Fibroblast of skin of left quadriceps (primary cell): ENCODE measurements at regions not wholly inside any gene's neighbourhood (a gene's known extent, or its start where the extent isn't known, plus 50 kb on each side); places are given as distances from the start of the nearest gene placed in this dataset.
A peak's percentile ranks its signal among the peaks of the same experiment; 100 is the strongest.
"Not testable (repeated sequence)": the region's sequence is repeated elsewhere in the genome, so short reads cannot be mapped to it uniquely, and the experiment has no call there.

Source experiments
- DNase-seq, 2 experiments: peaks; one replicate each; pipeline ENCODE4 v3.0.0-alpha.2; 2013; ENCODE audit warnings: low read depth in 2 of 2

DNA sequence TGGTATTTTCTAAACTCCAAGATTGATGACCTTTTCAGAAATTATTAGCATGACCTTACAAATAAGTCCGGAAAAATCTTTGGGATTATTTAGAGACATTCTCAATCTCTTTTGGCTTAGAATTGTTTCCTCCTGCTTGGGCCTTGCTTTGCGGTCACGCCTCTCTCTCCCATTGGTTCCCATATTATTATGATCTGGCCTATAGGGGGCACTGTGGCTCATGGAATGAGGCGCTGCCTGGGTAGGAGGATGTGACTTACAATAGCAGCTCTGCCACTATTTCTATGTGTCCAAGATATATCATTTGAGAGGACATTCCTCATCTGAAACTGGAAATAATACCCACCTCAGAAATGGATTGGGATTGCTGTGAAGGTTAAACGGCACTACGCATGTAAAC lies 464.9 kb downstream of the MFSD1 start:
- DNase-seq, result no peak

DNA sequence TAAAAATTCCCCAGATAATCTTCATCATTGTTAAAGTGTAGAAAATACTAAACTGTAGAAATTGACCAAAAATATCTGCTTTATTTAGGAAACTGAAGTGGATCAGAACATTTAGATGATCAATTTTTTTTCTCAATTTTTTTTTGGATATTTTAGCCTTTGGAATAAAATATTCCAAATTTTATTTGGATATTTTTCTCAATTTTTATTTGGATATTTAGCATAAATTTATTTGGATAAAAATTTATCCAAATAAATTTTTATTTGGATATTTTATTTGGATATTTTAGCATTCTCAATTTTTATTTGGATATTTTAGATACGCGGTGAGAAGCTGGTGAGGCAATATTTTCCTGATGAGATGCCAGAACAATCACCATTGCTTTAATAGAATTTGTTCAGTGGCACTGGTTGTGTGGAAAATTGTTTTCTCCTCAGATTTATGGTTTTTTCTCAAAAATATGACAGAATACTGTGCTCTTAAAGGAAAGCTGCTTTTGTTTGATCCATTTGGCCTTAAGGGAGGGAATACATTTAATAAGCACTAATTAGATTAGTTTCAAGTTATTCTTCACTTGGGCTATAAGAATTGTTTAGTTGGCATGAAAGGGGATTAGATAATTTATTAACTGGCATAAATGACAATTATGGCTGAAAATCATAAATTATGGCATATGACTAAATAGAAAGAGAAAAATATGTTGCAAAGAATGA lies 470.1 kb downstream of the MFSD1 start:
- no peak for DNase-seq

DNA sequence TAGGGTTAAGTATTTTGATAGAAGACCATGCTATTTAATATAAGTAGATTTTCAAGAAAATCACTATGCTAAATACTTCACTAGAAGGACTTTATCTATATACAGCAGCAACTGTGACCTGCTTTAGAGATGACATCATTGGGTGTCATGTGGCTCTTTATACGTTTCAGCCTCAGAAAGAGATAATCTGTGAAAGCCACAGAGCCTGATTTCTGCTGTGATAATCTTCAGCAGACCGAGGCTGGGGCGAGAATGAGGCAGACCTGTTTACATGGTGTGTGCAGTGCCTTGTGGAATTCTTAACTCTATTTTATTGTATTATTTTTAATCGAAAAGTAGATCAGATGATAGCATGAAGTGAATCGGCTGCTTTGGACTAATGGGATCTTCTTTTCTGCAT lies 471.2 kb downstream of the MFSD1 start:
- DNase-seq, result no peak

DNA sequence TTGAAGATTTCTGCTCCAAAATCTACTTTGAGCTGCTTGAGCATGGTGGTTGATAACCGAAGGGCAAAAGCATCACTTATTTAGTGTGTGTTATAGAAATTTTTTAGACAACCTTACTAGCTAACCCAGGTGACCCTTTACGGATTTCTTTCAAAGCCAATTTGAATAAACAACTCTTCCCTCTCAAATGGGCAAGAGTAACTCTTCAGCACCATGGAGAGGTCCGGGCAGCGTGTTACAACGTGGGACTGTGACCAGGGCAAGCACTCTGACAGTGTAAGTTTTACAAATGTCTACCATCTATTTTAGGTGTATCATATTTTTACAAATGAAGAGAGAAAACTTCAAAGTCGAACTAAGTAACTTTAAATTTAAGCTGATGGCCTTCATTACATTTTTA lies 471.8 kb downstream of the MFSD1 start:
- DNase-seq, result peak in 1 of 2 experiments; percentile 26

DNA sequence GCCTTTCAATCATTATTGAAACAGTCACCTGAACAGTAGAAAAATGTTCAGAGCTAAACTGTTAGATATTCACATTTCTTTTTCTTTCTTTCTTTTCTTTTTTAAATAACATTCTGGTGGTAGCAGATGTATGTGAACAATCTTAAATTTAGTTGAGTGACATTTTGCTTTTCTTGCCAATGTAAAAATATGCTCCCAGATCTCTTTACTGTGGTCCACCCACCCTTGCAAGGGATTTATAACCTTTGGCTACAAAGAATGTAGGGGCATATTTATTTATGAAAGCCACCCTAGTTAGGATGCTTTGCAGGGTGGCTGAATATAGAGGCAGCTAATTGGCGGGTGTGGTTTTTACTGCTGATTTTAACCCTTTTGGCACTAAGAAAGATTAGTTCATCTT lies 473.9 kb downstream of the MFSD1 start:
- no peak for DNase-seq

DNA sequence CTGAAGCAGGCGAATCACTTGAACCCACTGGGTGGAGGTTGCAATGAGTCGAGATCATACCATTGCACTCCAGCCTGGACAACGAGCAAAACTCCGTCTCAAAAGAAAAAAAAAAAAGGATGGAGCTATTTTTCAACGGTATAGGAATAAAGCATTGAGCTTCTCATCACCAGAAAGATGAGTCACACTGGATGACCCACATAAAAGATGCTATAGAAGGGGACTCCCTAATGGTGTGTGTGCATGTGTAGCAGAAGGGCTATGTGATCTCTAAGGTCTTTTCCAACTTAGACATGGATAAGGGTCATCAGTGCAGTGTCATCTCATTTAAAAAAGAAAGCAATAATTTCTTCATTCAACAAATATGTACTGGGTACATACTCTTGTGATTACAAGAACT lies 476.0 kb downstream of the MFSD1 start:
- no peak for DNase-seq

DNA sequence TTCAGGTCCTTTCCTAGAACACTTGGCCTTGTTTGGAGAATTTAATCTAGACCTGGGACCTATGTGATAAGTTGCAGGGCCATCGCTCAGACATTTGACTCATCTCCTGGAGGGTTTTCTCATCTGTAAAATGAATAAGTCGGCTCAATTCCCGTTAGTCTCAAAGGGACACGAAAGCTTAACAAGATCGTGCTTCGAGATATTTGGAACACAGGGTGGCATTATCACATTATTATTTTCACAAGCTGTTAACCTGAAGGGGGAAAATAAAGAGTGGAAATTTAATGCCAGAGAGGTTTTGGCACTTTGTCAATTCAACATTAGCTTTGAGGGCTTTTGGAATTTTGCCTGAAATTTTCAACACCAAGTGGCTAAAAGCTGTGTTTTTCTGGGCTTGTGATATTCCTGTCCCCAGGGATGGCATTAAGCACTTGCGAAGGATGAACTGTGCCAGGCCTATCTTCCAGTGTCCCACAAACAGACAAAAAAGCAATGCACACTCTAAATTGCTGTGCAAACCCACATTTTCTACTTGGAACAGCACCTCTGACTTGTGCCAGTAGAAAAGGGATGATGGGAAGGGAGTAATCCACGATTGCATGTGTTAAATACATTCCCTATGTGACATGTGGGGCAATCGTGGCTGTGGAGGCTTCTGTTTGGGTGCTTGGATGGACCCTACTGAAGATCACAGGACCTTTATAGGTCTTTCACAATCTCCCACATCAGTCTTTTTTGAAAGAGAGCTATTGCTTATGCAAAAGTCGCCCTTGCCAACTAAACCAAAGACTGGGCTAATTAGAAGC lies 478.7 kb downstream of the MFSD1 start:
- DNase-seq, result no peak

DNA sequence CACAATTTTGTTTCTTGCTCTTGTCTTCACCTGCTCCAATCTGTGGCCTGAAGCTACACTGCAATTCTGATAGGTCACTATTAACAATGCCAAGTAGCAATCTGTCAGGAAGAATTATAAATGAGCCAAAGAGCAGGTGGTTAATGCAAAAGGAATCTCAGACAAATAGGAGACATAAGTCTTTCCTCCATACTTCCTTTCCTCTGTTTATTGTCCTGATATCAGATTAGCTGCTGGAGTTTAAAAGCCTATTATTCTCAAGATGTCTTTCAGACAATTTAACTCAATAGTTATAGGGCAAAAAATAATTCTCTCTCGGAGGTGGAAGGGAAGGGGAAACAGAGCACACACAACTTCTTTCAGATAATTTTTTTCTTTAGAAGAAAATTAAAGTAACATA lies 491.6 kb downstream of the MFSD1 start:
- DNase-seq, result no peak

DNA sequence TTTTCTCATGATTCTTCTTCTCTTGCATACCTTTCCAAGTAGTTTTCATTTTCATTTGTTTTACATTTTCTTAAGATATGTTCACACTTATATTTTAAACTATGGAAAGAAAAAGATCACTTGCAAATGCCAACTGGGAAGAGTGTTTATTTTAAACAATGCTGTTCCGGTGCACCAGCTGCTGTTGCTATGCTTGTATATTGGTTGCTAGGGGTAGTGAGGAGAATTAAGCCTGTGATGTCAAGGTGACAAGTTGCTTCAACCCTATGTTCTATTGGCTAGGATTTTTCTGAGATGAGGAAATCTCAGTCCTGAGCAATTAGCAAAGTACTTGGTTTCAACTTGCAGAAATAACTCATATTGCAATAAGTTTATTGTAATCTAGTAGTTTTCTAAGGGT lies 500.1 kb downstream of the MFSD1 start:
- no peak for DNase-seq

DNA sequence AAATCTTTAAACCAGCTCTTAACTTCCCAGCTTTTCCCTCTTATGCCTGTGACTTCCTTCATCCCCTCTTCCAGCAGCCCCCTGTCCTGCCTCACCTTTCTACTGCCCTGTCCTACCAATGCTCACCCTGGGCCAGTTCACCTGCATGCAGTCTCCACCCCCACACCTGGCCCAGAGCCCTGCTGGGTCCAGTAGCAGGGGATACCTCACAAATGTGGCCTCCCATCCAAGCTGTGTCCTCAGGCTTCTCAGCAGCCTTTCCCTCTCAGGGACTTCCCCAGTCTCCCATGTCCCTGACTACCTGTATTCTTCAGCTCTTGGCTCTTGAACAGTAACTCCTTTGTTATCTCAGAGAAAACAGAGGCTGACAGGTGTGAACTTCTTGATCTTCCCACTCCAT lies 503.2 kb downstream of the MFSD1 start:
- no peak for DNase-seq

DNA sequence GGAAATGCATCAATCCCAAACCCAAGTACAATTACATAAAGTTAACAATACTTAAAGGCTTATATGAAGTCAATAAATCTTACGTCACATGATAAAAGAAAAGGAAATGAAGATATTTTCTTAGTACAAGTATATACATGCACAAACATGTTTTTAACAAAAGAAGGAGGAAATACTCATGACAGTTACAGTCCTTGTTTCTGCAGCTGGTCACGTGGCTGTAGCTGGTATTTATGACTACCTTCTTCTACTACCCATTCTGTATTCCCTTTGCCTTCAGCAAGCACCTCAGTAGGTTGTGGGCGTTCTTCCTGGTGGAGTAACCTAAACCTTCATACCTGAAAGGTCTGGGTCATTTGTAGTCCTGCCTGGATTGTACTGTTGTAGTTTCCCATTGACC lies 514.9 kb downstream of the MFSD1 start:
- not testable (repeated sequence) for DNase-seq

DNA sequence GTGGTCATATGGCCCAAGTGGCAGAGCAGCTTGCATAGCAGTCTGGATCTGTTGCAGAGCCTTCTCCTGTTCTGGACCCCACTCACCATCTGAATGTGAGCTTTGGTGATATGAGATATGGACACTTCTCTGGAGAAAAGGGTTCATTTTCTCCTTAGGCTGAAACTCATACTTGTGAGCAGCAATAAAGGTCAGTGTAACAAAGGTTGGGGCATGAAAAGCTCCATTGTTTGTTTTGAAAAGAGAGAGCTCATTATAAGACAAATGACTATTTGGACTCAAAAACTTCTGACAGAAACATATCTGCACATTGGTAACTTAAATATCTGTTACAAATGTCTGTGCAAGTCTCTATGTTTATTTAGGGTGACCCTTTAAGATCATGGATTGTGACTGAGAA lies 517.3 kb downstream of the MFSD1 start:
- DNase-seq, result no peak

DNA sequence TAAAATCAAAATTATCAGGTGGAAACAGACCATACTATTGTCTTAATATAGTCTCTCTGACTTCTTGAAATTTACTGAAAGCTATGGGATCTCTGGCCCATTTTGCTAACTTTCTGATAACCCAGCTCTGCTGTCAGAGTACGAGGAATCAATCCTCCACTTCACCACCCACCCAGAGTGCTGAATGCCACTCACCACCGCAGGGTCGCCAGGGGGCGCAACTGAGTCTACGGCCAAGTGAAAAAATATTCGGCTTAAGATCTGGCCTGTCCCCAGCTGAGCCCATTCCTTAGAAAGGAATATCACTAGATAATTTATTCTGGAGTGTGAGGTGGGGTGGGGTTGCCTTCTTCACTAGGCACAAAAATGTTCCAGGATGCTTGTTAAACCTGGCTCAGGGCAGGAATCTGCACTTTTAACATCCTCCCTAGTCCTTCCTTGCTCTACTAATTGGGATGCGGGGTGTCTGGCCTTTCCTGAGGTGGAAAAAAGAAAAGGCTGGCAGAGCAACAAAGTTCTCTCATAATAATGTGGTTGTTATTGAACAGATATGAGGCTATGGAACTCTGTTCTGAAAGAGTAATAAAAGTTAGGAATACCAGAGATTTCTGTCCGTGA lies 520.6 kb downstream of the MFSD1 start:
- peak; percentile 1 for DNase-seq

DNA sequence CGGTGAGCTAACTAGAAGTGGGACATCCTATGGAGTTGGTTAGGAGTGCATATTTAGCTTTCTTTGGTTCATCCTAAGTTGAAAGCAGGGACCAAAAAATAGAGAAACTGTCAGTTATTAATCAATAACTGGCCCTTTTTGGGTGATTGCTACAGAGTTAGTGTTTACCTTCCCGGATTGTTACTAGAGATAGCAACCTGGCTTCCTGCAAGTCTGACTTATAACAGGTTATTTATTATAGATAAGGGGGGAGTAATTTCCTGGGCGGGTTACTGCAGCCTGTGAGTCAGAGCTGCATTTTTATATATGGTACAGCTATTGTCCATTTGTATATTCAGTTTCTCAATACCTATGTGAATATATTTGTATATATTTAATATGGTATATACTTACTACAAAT lies 522.0 kb downstream of the MFSD1 start:
- no peak for DNase-seq

DNA sequence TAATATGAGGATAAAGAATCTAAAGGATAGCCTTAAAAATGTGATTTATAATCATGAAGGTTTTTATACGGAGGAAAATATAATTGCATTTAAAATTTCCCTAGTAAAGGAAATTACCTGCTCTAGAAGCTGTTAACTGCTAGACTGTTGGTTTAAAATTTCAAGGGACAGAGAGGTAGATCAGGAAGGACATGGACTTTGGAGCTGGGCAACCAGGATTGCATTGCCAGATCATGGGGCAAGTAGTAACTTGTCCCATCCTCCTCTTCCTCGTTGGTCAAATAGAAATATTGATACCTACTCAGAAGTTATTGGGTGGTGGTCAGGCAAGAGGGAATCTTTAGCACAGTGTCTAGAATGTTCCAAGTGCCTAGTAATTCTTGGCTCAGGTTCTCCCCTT lies 525.1 kb downstream of the MFSD1 start:
- no peak for DNase-seq

DNA sequence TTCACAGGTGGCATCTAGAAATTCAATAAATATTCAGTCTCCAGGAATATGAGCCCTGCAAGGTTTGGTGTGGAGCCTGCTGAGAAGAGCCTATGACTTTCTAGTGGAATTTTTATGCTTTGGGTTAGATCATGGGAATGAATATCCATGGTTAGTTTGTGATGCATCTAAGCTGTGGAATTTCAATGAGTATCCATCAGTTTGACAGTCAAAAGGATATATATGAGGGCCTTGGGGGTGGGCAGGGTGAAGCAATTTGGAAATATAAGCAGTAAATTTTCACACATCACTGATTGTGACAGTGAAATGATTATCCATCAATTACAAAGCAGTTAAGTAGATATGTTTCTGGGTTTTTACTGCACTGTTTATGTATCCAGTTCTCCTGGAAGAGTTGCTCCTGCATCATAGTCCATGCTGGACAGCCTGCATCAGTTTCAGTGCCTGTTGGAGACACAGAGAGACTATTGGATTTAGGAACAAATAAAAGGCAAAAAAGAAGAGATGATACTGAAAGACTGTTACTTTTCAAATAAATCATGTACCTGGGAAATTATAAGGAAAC lies 530.8 kb downstream of the MFSD1 start:
- DNase-seq, result no peak

DNA sequence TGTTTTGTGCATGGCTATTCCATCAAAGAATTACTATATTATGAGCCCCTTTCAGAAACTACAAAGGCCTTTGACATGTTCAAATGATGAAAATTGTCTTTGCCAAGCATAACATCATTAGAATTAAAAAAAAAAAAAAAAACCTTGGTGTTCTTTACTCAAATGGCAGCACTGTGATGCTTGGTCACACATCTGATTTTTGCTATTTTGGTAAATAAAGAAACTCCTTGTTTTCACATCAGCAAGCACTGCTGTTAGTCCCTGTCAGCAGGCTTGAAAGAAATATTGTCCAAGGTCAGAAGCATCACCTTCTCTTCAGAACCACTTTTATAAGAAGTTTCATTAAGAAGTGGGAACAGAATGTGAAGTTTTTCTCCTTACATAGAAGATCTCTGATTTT lies 537.3 kb downstream of the MFSD1 start:
- DNase-seq, result no peak

DNA sequence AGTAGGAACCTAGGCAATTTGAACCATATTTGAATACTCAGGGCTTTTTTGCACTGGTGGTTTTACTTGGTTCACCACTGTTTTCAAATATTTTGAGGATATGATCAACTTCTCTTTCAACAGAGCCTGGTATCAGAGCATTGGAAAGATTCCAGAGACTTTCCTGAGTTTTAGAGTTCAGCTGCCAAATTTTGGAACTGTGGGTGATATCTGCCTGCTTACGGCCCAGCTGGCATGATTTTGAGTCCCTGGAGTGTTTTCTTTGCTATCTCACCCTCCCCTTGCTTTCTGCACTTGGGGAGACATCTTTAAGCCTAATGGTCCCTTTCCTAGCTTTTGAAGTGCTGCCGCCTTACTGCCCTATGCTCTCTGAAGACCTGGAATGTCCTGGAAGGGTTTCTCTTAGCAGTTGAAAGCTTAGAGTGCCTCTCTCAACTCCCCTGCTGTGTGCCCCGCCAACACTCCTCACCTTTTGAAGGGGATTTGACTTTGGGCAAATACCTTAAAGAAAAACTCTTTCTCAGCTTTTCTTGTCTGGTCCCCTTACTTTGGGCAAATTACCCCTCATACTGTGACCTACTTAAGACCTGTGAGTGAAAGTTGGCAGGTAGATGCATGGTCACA lies 539.1 kb downstream of the MFSD1 start:
- DNase-seq, result no peak

DNA sequence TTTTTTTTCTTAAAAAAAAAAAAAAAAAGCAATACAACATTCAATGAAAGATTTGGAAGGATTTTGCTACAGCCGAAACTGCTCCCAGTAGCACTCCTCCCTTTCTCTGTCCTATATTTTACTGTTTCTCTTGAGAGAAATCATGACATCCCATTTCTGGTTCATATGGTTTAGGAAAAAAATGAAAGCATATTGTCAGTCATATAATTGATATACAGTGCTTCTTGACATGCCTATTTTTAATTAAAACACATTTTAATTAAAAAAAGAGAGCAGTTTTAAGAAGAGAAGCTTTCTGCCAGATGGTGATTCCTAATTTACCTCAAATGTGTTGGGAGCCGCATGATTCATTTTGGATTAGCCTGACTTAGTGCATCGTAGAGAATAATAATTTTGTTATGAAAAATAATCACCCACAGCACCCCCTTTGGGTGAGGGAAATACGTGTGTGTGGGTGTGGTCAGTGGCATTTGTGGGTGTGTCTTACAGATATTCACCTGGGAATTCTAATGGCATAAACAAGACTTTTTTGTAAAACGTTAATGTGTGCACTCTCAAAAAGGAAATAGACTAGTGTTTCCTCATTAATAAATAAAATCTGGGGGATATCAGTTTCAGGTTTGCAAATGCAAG lies 544.5 kb downstream of the MFSD1 start:
- no peak for DNase-seq

DNA sequence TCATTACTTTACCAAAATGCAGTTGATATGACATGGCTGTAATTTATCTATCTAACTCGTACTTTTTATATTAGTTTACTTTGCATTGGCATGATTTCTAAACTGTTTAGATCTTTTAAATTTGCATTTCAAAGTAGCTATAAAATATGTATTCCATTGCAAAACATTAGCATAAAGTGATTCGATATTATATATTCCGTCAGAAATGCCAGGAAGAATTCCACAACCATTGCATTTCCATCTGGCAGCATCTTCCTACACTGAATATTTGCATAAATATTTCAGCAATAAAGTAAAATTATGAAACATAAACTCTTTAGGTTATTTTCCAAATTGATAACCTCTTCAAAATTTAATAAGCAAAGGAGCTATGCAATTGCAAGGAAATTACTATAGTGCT lies 546.6 kb downstream of the MFSD1 start:
- no peak for DNase-seq

DNA sequence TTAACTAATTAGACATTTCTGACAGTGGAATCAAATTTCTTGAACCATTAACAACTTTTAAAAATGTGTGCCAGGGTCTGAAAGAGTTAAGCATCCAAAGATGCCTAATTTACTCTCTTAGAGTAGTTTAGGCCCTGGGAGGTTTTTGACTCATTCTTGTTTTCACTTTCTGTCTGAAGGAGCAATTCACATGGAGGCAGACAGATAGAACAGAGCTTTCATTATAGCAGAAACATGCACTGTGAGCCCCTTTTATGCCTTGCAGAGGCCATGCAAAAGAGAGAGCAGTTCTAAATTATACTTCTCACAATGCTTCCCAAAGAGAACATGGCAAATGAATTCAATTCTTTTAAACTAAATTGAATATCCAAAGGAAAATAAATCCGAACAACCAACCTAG lies 554.8 kb downstream of the MFSD1 start:
- no peak for DNase-seq

DNA sequence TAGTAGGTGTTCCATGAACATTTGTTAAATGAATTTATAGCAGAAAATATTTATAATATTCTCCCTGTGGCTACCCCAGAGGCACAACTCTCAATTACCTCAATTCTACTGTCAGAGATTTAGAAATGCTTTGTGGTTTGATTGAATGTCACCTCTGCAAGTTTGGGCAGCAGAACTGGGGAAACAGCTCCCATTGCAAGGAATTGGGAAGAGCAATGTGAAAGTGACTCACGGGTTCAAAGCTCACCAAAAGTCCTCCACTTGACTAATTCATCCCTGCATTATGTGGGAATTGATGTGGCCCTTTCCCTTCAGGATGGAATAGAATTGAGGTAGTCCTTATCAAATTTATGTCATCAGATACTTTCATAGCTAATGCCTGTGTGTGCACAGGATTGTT lies 562.7 kb downstream of the MFSD1 start:
- no peak for DNase-seq
